Kidney epithelial cell (primary cell): ENCODE measurements at regions not wholly inside any gene's neighbourhood (a gene's known extent, or its start where the extent isn't known, plus 50 kb on each side); places are given as distances from the start of the nearest gene placed in this dataset.
"Not testable (repeated sequence)": the region's sequence is repeated elsewhere in the genome, so short reads cannot be mapped to it uniquely, and the experiment has no call there.

Source experiments
- DNase-seq: peaks from one replicate; pipeline ENCODE4 v3.0.0-alpha.2; 2010; ENCODE audit warnings: low read depth
- H3K27me3 ChIP-seq: 2 replicates; pipeline ENCODE4 v1.6.0; 2011; ENCODE audit warnings: low read length; ENCODE audit not compliant: control insufficient read depth, insufficient read depth
- H3K36me3 ChIP-seq: 2 replicates; pipeline ENCODE4 v1.5.1; 2011; ENCODE audit warnings: low read length; ENCODE audit not compliant: control insufficient read depth, insufficient read depth
- H3K4me3 ChIP-seq: 2 replicates; pipeline ENCODE4 v1.5.1; 2011; ENCODE audit warnings: low read depth, mild to moderate bottlenecking, control low read depth, low read length
- TF ChIP-seq, protein P1 (sequence below): IDR thresholded peaks from 2 replicates; pipeline ENCODE4 v1.5.1; 2011; ENCODE audit warnings: mild to moderate bottlenecking, moderate library complexity, low read length, control low read depth, inconsistent platforms; ENCODE audit not compliant: insufficient read depth, poor library complexity, severe bottlenecking

GRCh38 chr15:98333251-98333650, 315.1 kb upstream of the IGF1R start:
- no peaks in the 10 kb centered on the region for H3K36me3 ChIP-seq
- no peak overlapping the region for H3K4me3 ChIP-seq
- DNase-seq, result no peak
- no peaks in the 10 kb centered on the region for H3K27me3 ChIP-seq
- TF ChIP-seq, protein P1, sequence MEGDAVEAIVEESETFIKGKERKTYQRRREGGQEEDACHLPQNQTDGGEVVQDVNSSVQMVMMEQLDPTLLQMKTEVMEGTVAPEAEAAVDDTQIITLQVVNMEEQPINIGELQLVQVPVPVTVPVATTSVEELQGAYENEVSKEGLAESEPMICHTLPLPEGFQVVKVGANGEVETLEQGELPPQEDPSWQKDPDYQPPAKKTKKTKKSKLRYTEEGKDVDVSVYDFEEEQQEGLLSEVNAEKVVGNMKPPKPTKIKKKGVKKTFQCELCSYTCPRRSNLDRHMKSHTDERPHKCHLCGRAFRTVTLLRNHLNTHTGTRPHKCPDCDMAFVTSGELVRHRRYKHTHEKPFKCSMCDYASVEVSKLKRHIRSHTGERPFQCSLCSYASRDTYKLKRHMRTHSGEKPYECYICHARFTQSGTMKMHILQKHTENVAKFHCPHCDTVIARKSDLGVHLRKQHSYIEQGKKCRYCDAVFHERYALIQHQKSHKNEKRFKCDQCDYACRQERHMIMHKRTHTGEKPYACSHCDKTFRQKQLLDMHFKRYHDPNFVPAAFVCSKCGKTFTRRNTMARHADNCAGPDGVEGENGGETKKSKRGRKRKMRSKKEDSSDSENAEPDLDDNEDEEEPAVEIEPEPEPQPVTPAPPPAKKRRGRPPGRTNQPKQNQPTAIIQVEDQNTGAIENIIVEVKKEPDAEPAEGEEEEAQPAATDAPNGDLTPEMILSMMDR, result no peak

DNA sequence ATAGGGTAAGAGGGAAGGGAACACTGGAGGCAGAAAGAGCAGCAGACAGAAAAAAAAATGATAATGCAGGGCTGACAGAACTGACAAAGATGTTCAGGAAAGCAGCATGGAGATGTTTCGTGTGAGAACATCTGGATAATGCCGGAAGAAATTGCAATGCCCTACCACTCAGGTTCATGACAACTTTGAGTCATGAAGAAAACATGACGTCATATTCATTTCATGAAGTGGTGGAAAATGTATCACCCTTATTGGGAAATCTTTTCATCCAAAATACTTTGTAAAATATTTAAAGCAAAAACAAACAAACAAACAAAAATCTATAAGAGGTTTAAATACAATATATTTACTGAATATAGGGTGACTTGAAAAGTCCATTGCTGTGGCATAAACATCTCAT, 305.4 kb upstream of the IGF1R start:
- TF ChIP-seq, protein P1, result no peak
- no peak for DNase-seq
- Histone ChIP-seq H3K4me3 (no peak overlapping the region), H3K27me3 (no peaks in the 10 kb centered on the region), H3K36me3 (no peaks in the 10 kb centered on the region)

DNA sequence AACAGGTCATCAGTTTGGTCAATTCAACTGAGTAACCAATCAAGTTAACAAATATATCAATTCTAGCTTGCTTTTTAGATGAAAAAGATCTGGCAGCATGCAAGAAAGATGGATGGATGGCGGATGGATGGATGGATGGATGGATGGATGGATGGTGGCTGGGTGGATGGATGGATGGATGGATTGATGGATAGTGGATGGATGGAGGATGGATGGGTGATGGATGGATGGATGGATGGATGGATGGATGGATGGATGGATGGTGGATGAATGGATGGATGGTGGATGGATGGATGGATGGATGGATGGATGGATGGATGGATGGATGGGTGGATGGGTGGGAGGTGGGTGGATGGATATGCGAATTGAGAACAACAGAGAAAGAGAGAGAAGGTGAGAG, 303.7 kb upstream of the IGF1R start:
- H3K36me3 ChIP-seq, result no peaks in the 10 kb centered on the region
- no peaks in the 10 kb centered on the region for H3K27me3 ChIP-seq
- H3K4me3 ChIP-seq, result no peak overlapping the region
- TF ChIP-seq, protein P1, result no peak
- DNase-seq, result no peak

DNA sequence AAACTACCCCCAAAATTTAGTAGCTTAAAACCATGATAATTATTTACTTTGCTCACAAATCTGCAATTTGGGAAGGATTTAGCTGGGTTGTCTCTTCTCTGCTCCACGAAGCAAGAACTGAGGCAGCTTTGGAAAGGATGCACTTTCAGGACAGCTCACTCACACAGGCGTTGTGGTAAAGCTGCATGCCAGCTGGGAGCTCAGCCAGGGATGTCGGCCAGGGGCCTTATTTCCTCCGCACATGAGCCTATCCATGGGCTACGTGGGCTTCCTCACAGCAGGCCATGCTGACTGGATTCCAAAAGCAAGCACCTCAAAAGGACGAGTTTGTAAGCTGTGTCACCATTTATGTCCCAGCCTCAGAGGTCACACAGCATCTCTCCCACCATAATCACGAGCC, 301.3 kb upstream of the IGF1R start:
- Histone ChIP-seq H3K4me3 (no peak overlapping the region), H3K27me3 (no peaks in the 10 kb centered on the region), H3K36me3 (no peaks in the 10 kb centered on the region)
- DNase-seq, result no peak
- TF ChIP-seq, protein P1, result no peak

DNA sequence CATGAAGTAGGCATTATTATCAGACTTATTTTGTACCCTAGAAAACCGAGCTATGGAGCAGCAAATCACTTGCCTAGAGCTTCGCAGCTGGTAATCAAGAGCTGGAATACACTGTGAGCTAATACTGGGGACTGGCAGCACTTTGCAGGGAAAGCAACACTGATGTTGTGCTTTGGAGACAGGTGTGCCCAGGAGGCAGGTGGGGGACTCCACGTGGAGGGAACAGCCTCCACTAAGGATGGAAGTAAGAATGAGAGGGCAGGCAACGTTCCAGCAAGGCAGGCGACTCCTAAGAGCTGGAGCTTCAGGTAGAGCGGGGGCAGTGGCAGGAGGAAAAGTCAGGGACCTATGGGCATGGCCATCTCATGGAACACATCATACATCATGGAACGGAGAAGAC, 300.5 kb upstream of the IGF1R start:
- TF ChIP-seq, protein P1, result no peak
- Histone ChIP-seq H3K4me3 (no peak overlapping the region), H3K36me3 (no peaks in the 10 kb centered on the region), H3K27me3 (no peaks in the 10 kb centered on the region)
- DNase-seq, result no peak

- TF ChIP-seq, protein P1, result no peak
- no peak overlapping the region for H3K4me3 ChIP-seq
- no peaks in the 10 kb centered on the region for H3K27me3 ChIP-seq
- no peak for DNase-seq
- no peaks in the 10 kb centered on the region for H3K36me3 ChIP-seq
Measured at GRCh38 chr15:98350276-98350675, 298.1 kb upstream of the IGF1R start.

DNA sequence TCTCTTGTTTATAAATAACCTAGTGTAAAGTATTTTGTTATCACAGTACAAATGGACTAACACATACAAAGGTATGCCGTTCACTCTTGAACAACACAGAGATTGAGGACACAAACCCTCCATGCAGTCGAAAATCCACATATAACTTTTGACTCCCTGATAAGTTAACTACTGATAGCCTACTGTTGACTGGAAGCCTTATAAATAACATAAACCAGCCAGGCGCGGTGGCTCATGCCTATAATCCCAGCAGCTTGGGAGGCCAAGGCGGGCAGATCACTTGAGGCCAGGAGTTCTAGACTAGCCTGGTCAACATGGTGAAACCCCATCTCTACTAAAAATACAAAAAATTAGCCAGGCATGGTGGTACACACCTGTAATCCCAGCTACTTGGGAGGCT, 290.1 kb upstream of the IGF1R start:
- H3K27me3 ChIP-seq, H3K4me3 ChIP-seq, H3K36me3 ChIP-seq, DNase-seq: not testable (repeated sequence)
